Stimulated activated naive B cell treated with anti-CD40 and anti-IgM and Interleukin-4, amounts not matched to agents 10 μg/mL and 1 μg/mL and 100 μg/mL, for 72 hours (primary cell): ENCODE measurements at regions not wholly inside any gene's neighbourhood (a gene's known extent, or its start where the extent isn't known, plus 50 kb on each side); places are given as distances from the start of the nearest gene placed in this dataset.

Experiments used
- ATAC-seq, 2 donors: fragments of 150-1000 bp; cut with Tn5 transposase; replicated peaks; 2 replicates each; pipeline ENCODE4 v1.10.0; 2021; ENCODE audit warnings: moderate library complexity in 1 of 2
- DNase-seq: peaks from one replicate; pipeline ENCODE4 v3.0.0; 2021
- H3K27ac Mint-ChIP-seq: one replicate; pipeline ENCODE4 v1.8.0; 2022; ENCODE audit warnings: mild to moderate bottlenecking, mixed read lengths
- H3K27me3 Mint-ChIP-seq, 2 donors: one replicate each; pipeline ENCODE4 v1.8.0; 2022; ENCODE audit warnings: mixed read lengths in 2 of 2
- H3K36me3 Mint-ChIP-seq, 2 donors: one replicate each; pipeline ENCODE4 v1.8.0; 2022; ENCODE audit warnings: mixed read lengths in 2 of 2, mild to moderate bottlenecking in 1 of 2
- H3K4me1 Mint-ChIP-seq, 2 donors: one replicate each; pipeline ENCODE4 v1.8.0; 2022; ENCODE audit warnings: mixed read lengths in 2 of 2, mild to moderate bottlenecking in 1 of 2
- H3K4me3 Mint-ChIP-seq, 2 donors: one replicate each; pipeline ENCODE4 v1.8.0; 2022; ENCODE audit warnings: mild to moderate bottlenecking in 2 of 2, mixed read lengths in 2 of 2, moderate library complexity in 1 of 2
- H3K9me3 Mint-ChIP-seq, 2 donors: one replicate each; pipeline ENCODE4 v1.8.0; 2022; ENCODE audit warnings: mixed read lengths in 2 of 2, mild to moderate bottlenecking in 1 of 2

DNA sequence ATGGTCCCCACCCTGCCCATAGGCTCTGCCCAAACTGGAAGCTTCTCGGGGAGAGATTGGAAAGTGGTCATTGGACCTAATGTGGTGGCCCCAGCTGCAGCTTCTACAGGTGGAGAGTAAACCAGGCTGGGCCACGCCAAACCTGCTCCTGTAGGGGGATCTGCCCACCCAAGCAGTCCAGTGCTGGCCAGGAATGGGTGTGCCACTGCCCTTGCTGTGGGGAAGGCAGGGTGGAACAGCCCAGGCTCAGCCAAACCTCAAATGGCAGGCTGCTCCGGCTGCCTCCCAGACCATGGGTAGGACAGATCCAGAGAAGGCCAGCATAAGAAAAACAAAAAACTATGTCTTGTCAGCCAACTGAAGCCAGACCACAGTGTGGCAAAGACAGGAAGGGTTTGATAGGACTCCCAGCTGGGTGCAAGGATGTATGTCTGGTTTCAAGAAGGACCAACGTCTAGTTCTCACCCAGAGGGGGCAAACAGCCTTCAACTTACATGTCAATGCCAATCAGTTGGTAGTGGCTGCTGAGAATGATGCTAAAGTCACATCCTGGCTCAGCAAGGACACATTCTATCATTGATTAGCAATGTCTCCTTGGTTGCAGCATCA lies 267.3 kb downstream of the UACA start:
- Mint-ChIP-seq H3K9me3 (no peaks in the 10 kb centered on the region), H3K27ac (no peak overlapping the region), H3K36me3 (no peaks in the 10 kb centered on the region), H3K27me3 (peaks cover 7 to 36% of the 10 kb centered on the region in 2 donors), H3K4me3 (no peak overlapping the region), H3K4me1 (peaks cover 53 to 64% of the 10 kb centered on the region in 2 donors)
- DNase-seq, result no peak
- ATAC-seq, result no peak

DNA sequence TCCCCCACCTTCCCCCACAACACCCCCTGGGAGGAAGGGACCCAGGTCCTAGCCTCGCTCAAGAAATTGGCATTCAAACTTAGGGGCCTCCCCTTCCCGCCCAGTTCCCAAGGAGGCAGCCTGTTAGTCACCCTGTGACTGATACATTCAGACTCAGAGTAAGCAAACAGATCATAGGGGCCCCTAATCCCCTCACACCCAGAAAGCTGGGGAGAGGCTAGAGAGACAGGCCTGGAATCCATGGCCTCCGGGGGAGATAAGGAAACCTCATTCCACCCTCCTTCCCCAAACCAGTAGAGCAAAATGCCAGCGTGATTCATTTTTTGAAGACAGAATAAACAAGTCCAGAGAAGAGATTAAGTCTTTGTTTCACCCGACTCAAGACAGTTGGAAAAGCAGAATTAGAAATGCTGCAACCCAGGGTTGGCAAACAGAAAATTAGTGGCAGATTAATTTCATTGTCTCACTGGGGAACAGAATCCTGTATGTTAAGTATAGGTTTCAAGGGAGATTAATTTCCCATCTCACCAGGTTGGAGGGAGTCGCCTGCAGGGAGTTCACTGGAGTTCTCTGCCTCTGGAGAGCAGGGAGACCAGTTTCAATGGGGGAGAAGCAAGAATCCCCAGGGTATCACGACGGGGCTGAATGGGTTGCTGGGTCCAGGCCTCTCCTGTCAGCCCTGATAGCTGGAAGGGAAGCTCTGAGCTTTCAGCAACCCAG lies 268.3 kb downstream of the UACA start:
- Mint-ChIP-seq H3K27ac (no peak overlapping the region), H3K36me3 (no peaks in the 10 kb centered on the region), H3K4me3 (no peak overlapping the region), H3K27me3 (peaks cover 9 to 33% of the 10 kb centered on the region in 2 donors), H3K9me3 (no peaks in the 10 kb centered on the region), H3K4me1 (peaks cover 61 to 70% of the 10 kb centered on the region in 2 donors)
- DNase-seq (no peak), ATAC-seq (peak; percentile 25 to 37)

DNA sequence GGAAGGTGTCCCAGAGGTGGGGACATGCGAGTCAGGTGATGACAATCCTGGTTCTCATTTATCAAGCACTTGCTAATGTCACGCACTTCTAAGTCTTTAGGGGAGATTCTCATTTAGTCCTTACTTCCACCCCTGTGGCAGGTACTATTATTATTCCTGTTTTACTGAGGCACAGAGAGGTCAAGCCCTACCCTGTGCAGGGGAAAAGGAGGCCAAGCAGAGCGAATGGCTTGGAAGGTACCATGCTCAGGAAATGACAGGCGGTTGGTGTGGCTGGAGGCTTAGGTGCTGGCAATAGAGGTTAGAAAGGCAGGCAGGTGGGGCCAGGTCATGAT lies 268.9 kb downstream of the UACA start:
- Mint-ChIP-seq H3K4me3 (no peak overlapping the region), H3K4me1 (peaks cover 61 to 70% of the 10 kb centered on the region in 2 donors)

DNA sequence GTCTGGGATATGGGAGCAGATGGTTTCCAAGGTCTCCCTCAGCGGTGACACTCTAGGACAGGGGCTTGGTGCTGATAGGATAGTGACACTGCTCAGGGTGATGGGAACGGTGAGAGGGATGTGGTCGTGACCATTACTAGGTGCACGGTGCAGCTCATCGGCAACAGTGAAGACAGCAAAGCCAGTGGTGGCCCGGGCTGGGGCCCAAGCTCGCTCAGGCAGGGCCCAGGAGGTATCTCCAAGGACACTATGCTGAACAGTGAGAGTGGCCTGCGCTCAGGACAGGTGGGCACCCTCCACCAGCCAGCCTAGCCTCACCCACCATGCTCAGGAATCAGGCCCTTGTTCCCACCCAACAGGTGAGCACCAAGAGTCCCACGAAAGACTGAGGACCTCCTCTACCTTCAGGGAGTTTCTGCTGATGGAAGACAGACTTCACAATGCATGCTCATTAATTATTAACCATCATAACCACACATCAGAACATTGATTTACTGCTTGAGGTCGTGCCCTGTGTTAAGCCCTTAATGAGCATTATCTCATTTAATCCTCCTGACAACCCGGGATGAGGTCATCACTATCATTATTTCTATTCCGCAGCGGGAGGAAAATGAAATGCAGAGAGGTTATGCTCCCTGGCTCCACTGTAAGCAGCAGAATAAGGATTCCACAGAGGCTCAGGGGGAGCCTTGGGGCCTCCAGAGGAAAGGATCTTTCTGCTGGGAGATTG lies 269.4 kb downstream of the UACA start:
- H3K36me3 Mint-ChIP-seq, result no peaks in the 10 kb centered on the region
- DNase-seq, result no peak

More for the DNA sequence above, 268.9 kb downstream of the UACA start:
- DNase-seq (no peak), ATAC-seq (no peak)
- Mint-ChIP-seq H3K27ac (peak overlapping the region; percentile 14), H3K27me3 (peaks cover 14 to 34% of the 10 kb centered on the region in 2 donors), H3K36me3 (no peaks in the 10 kb centered on the region), H3K9me3 (no peaks in the 10 kb centered on the region)

DNA sequence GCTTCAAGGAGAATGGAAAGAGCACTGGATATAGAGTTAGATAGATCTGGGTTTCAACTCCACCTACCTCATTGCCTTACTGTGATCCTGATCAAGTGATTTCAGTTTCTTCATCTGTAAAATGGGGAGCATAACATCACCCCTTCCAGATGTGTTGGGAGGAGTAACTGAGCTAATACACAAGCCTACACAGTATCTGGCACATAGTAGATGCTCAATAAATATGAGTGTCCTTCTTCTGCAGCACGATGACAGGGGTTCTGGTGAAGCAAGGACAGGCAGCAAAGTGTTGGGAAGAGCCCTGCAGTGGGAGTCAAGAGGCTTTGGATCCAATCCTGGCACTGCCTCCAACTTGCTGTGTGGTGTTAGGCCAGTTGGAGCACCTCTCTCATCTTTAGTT lies 270.0 kb downstream of the UACA start:
- Mint-ChIP-seq H3K27me3 (peaks cover 17 to 35% of the 10 kb centered on the region in 2 donors), H3K36me3 (no peaks in the 10 kb centered on the region), H3K9me3 (no peaks in the 10 kb centered on the region), H3K27ac (peak overlapping the region; percentile 95), H3K4me1 (peaks cover 65 to 70% of the 10 kb centered on the region in 2 donors), H3K4me3 (peak overlapping the region in 1 of 2 donors; percentile 76)
- no peak for ATAC-seq
- no peak for DNase-seq

More for the DNA sequence above, 269.4 kb downstream of the UACA start:
- Mint-ChIP-seq H3K4me1 (peaks cover 61 to 70% of the 10 kb centered on the region in 2 donors), H3K9me3 (no peaks in the 10 kb centered on the region), H3K27me3 (peaks cover 13 to 34% of the 10 kb centered on the region in 2 donors), H3K4me3 (no peak overlapping the region), H3K27ac (peak overlapping the region; percentile 59)
- ATAC-seq, result no peak

DNA sequence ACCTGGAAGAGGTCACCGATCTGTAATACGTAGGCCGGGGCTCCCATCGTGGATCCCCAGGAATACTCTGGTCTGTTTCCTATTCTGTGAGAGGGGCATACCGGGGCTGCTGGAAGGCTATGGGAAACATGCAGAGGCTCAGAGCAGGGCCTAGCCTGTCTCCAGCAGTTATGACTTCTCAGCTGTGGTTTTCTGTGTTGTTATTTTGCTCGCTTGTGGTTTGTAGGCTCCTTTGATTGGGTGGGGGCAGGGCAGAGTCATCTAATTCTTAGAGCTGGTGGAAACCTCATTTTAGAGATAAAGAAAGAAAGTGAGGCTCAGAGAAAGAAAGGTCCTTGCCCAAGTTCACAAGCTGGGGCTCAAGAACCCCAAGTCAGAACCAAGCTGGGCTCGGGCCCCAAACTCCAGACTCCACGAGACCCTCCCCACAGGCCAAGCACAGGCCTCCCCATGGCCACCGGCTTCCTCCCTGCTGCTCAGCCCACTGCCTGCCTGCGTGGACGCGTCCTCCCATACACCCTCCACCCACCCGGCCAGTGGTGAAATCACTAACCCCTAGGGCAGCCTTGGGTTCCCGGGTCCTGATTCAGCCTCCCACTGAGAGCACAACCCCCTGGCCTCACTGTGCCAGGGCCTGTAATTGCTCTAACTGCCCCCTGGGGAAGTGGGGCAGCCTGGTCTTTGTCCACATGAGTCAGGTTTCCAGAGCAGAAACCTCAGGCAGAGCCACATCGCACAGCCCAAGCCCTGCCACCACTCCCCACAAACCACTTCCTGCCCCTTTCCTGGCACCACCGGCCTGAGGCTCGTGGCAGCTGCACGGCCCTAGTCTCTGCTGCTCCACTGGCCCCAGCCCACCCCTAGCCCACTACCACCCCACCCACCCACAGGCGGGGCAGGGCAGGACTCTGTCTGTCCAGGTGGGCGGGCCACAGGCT lies 270.8 kb downstream of the UACA start:
- peak overlapping the region; percentile 74 to 76 for H3K4me3 Mint-ChIP-seq
- H3K27me3 Mint-ChIP-seq, result peaks cover 17 to 26% of the 10 kb centered on the region in 2 donors
- peaks cover 71 to 76% of the 10 kb centered on the region in 2 donors for H3K4me1 Mint-ChIP-seq
- H3K9me3 Mint-ChIP-seq, result no peaks in the 10 kb centered on the region
- H3K27ac Mint-ChIP-seq, result peak overlapping the region; percentile 95
- peak; percentile 77 for DNase-seq
- no peaks in the 10 kb centered on the region for H3K36me3 Mint-ChIP-seq
- peak; percentile 83 for ATAC-seq

DNA sequence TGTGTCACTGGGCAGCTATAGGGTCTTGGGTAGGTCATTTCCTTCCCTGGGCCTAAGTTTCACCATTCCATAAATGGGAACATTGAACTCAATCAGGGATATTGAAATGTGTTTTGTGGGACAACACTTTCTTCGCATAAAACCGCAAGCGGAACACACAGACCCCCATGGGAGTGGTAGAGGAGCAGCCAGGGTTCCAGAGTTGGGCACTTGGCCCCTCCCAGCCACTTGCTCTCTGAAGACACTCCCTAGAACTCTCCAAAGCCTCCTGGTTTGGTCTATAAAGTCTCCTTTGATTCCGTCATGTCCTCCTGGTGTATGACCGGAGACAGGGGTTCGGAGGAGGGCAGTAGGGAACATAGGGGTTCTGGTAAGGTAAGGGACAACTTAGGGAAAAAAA lies 271.7 kb downstream of the UACA start:
- Mint-ChIP-seq H3K36me3 (no peaks in the 10 kb centered on the region), H3K4me1 (peaks cover 75 to 76% of the 10 kb centered on the region in 2 donors), H3K27ac (peak overlapping the region; percentile 56), H3K9me3 (no peaks in the 10 kb centered on the region), H3K27me3 (peaks cover 17 to 24% of the 10 kb centered on the region in 2 donors), H3K4me3 (peak overlapping the region; percentile 32 to 76)
- ATAC-seq, result no peak
- no peak for DNase-seq

DNA sequence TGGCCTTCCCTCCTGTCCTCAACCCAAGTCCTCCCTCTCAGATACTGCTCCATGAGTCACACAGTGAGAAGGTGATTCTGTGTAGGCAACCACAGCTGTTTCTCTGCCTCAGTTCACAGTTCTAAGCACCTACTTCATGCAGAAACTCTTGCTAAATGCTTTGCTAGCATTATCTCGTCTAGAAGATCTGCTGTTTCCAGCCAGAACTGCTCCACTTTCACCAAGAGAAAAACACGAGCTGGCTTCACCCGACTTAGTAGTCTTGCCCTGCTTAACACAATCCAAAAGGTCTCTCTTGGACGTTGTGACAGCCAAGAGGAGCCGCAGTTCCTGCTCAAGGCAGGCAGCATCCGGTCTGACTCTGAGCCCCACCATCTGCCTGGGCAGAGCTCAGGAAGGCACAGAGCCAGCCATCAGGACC lies 272.1 kb downstream of the UACA start:
- peak overlapping the region in 1 of 2 donors; percentile 44 for H3K4me3 Mint-ChIP-seq
- H3K27me3 Mint-ChIP-seq, result peaks cover 17 to 24% of the 10 kb centered on the region in 2 donors
- H3K4me1 Mint-ChIP-seq, result peaks cover 78% of the 10 kb centered on the region in 2 donors
- peak overlapping the region; percentile 56 for H3K27ac Mint-ChIP-seq
- DNase-seq, result no peak
- H3K9me3 Mint-ChIP-seq, result no peaks in the 10 kb centered on the region
- H3K36me3 Mint-ChIP-seq, result no peaks in the 10 kb centered on the region
- no peak for ATAC-seq

DNA sequence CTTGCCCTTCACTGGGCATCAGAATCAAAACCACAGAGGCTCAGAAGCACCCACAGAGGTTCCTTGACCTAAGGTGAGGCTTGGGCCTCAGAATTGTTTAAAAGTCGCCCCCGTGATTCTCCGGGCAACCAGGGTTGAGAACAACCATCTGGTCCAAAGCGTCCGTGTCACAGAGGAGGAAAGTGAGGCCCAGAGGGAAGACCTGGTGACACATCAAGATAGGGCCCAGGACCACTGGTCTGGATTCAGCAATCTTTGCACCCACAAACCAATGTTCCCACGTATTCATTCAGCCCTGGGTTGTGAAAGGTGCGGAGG lies 272.6 kb downstream of the UACA start:
- Mint-ChIP-seq H3K36me3 (no peaks in the 10 kb centered on the region), H3K9me3 (no peaks in the 10 kb centered on the region), H3K4me3 (no peak overlapping the region), H3K27me3 (peaks cover 16 to 24% of the 10 kb centered on the region in 2 donors), H3K27ac (peak overlapping the region; percentile 65), H3K4me1 (peaks cover 79 to 80% of the 10 kb centered on the region in 2 donors)
- ATAC-seq, result no peak
- DNase-seq, result no peak

DNA sequence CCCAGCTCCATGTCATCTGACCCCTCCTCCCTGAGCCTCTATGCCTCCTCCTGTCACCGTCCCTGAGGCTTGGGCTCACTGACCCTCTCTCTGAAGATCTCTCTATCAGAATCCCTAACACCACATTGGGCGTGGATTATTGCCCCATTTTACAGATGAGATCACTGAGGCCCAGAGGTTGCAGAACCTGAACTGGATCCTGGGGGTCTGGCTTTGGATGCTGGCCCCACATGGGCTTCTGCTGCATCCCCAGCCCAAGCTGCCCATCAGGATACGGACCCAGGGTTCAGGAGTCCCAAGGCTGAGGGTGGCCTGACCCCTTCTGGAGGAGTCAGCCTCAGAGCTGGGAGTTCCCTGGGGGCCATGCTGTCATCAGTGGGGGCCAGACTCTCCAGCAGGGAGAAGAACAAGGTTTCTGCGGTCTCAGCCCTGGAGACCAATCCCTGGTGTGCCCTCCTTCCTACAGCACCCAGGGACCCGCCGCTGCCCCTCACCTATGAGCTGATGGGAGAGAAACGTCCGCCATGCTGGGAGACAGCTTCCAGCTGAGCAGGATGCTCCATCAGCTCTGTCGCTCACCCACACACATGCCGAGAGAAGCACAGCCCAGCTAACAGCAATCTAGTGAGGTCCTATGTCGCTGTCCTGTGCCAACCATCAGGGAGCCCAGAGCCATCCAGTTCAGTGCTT lies 273.1 kb downstream of the UACA start:
- no peak overlapping the region for H3K4me3 Mint-ChIP-seq
- peaks cover 14 to 24% of the 10 kb centered on the region in 2 donors for H3K27me3 Mint-ChIP-seq
- H3K36me3 Mint-ChIP-seq, result no peaks in the 10 kb centered on the region
- ATAC-seq (no peak), DNase-seq (no peak)
- H3K4me1 Mint-ChIP-seq, result peaks cover 78 to 79% of the 10 kb centered on the region in 2 donors
- peak overlapping the region; percentile 65 for H3K27ac Mint-ChIP-seq
- no peaks in the 10 kb centered on the region for H3K9me3 Mint-ChIP-seq

DNA sequence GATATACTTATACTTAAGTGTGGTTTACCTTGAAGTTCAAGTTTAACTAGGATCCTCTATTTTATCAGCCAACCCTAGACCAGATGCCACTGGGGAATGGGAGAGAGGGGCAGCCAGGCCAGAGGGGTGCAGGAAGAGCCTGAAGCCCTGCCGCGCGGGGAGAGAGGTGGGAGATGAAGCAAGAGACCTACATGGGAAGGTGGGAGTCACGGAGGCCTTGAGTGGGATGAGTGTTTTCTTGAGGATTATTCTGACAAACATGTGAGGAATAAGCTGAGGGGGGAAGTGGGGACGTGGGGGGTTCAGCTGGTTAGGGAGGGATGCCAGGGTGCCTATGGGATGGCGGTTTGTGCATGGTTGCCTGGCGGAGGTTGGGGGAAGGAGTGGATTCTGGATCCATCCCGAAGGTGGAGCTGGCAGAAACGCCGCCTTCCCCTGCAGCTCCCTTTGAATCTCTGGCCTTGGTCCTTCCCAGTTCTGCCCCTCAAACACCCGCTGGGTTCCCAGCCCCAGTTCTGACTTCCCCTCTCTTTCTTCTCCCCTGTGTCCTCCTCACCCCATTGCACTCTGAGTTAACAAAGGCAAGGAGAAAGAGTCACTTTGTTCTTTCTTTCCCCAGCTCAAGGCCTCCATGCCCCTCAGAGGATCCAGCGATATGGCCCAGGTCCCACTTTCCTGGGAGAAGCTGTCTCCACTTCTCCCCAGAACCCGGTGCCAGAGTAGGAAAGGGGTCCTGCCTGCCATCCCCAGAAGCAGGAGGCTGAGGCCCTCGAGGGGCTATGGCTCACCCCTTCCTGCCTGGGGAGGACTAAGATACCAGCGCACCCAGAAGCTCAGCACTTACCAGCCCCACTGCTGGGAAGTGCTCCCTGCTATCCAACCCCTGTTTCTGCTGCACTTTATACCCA lies 274.2 kb downstream of the UACA start:
- peaks cover 16 to 32% of the 10 kb centered on the region in 2 donors for H3K27me3 Mint-ChIP-seq
- peaks cover 67 to 78% of the 10 kb centered on the region in 2 donors for H3K4me1 Mint-ChIP-seq
- H3K36me3 Mint-ChIP-seq, result no peaks in the 10 kb centered on the region
- no peaks in the 10 kb centered on the region for H3K9me3 Mint-ChIP-seq
- no peak overlapping the region for H3K4me3 Mint-ChIP-seq
- ATAC-seq (no peak), DNase-seq (no peak)
- no peak overlapping the region for H3K27ac Mint-ChIP-seq

DNA sequence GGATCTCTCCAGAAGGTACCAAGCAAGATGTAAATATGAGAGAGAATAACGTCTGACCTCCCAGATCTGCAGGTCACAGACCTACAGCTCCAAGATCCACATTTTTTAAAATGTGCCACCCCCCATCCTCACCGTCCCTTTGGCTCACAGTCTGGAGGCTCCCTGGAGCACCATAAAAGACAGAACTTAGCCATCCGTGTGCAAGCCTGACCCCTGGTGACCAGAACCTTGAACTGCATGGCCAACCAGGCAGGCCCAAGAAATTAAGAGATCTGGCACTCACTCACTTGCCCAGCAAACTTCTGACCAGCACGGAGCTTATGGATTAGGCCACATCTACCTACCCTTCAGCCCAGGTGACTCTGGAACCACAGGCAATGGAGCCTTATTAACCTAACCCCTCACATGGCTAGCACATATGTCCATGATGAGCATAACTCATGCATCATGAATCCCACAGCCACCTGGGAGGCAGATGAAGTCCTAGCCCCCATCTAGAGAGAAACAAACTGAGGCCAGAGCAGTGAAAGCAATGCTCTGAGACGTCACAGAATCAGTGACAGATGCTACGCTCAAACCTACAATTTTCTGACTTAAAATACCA lies 275.3 kb downstream of the UACA start:
- Mint-ChIP-seq H3K36me3 (no peaks in the 10 kb centered on the region), H3K27ac (no peak overlapping the region), H3K27me3 (peaks cover 22 to 43% of the 10 kb centered on the region in 2 donors), H3K4me3 (no peak overlapping the region), H3K4me1 (peaks cover 59 to 72% of the 10 kb centered on the region in 2 donors), H3K9me3 (no peaks in the 10 kb centered on the region)
- ATAC-seq (no peak), DNase-seq (peak; percentile 51)
